Upper lobe of left lung (tissue), 6 donors: ENCODE measurements at regions not wholly inside any gene's neighbourhood (a gene's known extent, or its start where the extent isn't known, plus 50 kb on each side); places are given as distances from the start of the nearest gene placed in this dataset.
A peak's percentile ranks its signal among the peaks of the same experiment; 100 is the strongest.

Experiments
- ATAC-seq, 2 donors: fragments of 200-7000 bp; cut with Tn5 transposase; one replicate each; pipeline ENCODE4 v1.9.1; 2022; ENCODE audit warnings: mild to moderate bottlenecking in 2 of 2, moderate library complexity in 2 of 2; ENCODE audit not compliant: low FRiP score in 2 of 2
- DNase-seq, 2 donors: peaks; one replicate each; pipeline ENCODE4 v3.0.0-alpha.2; 2019 to 2020
- H3K27ac ChIP-seq, 4 donors: fragments of 200-600 bp; sonication (generic); one replicate each; pipeline ENCODE4 v1.5.1; 2016 to 2019
- H3K27me3 ChIP-seq, 4 donors: fragments of 200-600 bp; sonication (generic); one replicate each; pipeline ENCODE4 v1.5.1; 2017 to 2019
- H3K36me3 ChIP-seq, 4 donors: fragments of 200-600 bp; sonication (generic); one replicate each; pipeline ENCODE4 v1.5.1; 2016 to 2019
- H3K4me1 ChIP-seq, 4 donors: fragments of 200-600 bp; sonication (generic); one replicate each; pipeline ENCODE4 v1.5.1; 2018 to 2019
- H3K4me3 ChIP-seq, 4 donors: fragments of 200-600 bp; sonication (generic); one replicate each; pipeline ENCODE4 v1.5.1; 2017 to 2019; ENCODE audit warnings: mild to moderate bottlenecking in 2 of 4, moderate library complexity in 1 of 4
- H3K9me3 ChIP-seq, 4 donors: fragments of 200-600 bp; sonication (generic); one replicate each; pipeline ENCODE4 v1.5.1; 2018 to 2019
- EP300 ChIP-seq, 4 donors: sonication (generic); formaldehyde crosslinking; IDR thresholded peaks; one replicate each; pipeline ENCODE4 v1.5.1; 2017; ENCODE audit warnings: antibody characterized with exemption in 4 of 4, control low read depth in 2 of 4
- POLR2A ChIP-seq, 4 donors: fragments of 450-650 bp; IDR thresholded peaks; one replicate each; pipeline ENCODE4 v1.5.1; 2016 to 2017; ENCODE audit warnings: antibody characterized with exemption in 4 of 4, mild to moderate bottlenecking in 2 of 4
- POLR2AphosphoS5 ChIP-seq, 2 donors: sonication (generic); formaldehyde crosslinking; IDR thresholded peaks; one replicate each; pipeline ENCODE4 v1.5.1; 2017; ENCODE audit warnings: antibody characterized with exemption in 2 of 2
- whole genome bisulfite sequencing, 2 donors: methylation state at CpG; one replicate each; pipeline ENCODE4 v1.1.5; 2017 to 2018; 5-methylcytosine and 5-hydroxymethylcytosine counted together
- TF ChIP-seq, protein P1 (sequence below), 6 experiments: fragments of 450-650 bp in 4 of 6; fragments of 200-600 bp in 2 of 6; sonication (generic) in 2 of 6; IDR thresholded peaks; one replicate each; pipeline ENCODE4 v1.5.1; 2016 to 2019; ENCODE audit warnings: antibody characterized with exemption in 6 of 6
- donor health status: DM: no; HTN: no; CAD: no; lungs with moderate emphysema.
- donor health status: DM: no; HTN: yes; CAD: no; lungs with severe emphysema.

DNA sequence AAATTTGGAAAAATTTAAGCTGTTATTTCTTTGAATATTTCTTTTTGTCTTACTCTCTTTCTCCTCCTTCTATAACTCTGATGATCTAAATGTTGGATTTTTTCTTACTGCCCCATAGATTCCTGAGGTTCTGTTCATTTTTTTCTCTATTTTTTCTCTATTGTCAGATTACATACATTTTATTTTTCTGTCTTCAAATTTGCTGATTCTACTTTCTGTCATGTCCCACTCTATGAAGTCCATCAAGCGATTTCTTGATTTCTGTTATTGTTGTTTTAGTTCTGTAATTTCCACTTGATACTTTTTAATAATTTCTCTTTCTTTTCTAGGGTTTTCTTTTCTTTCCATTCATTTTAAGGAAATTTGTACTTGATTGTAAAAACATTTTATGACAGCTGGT, 83.7 kb upstream of the THRB start:
- no peaks in the 10 kb centered on the region for H3K9me3 ChIP-seq
- TF ChIP-seq POLR2A (IDR thresholded peaks at IDR 0.05) (no peak), EP300 (IDR thresholded peaks at IDR 0.05) (no peak), POLR2AphosphoS5 (IDR thresholded peaks at IDR 0.05) (no peak)
- TF ChIP-seq, protein P1, sequence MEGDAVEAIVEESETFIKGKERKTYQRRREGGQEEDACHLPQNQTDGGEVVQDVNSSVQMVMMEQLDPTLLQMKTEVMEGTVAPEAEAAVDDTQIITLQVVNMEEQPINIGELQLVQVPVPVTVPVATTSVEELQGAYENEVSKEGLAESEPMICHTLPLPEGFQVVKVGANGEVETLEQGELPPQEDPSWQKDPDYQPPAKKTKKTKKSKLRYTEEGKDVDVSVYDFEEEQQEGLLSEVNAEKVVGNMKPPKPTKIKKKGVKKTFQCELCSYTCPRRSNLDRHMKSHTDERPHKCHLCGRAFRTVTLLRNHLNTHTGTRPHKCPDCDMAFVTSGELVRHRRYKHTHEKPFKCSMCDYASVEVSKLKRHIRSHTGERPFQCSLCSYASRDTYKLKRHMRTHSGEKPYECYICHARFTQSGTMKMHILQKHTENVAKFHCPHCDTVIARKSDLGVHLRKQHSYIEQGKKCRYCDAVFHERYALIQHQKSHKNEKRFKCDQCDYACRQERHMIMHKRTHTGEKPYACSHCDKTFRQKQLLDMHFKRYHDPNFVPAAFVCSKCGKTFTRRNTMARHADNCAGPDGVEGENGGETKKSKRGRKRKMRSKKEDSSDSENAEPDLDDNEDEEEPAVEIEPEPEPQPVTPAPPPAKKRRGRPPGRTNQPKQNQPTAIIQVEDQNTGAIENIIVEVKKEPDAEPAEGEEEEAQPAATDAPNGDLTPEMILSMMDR (IDR thresholded peaks at IDR 0.05) = no peak
- no peaks in the 10 kb centered on the region for H3K36me3 ChIP-seq
- no peak overlapping the region for H3K4me3 ChIP-seq
- ATAC-seq (no peak), DNase-seq (no peak)
- H3K4me1 ChIP-seq = no peaks in the 10 kb centered on the region
- 85 to 94% methylated on average over 1 of the region's 1 CpG for WGBS, 2 donors
- H3K27me3 ChIP-seq = no peaks in the 10 kb centered on the region
- H3K27ac ChIP-seq = no peak overlapping the region

DNA sequence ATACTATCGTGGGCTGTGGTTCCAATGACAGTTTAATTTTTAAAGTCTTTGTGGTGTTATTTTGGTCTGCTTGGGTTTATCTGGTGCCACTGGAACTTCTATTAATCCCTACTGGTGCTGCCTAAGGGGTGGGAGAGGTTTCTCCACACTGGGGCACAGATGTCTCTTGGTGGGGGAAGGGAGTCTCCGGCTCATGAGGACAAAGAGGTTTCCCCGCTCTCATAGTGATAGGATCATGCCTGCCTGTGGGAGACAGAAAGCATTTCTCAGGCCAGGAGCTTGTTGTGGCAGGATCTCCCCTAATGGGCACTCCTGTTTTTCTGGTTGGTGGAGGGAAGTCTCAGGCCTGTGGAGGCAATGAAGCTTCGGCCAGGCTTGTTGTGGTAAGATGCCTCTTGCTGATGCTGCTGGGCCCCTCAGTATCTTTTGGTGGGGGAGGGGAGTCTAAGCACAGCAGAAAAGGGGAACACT, 84.3 kb upstream of the THRB start:
- TF ChIP-seq EP300 (IDR thresholded peaks at IDR 0.05) = no peak
- TF ChIP-seq POLR2A (IDR thresholded peaks at IDR 0.05) = no peak
- TF ChIP-seq, protein P1 (IDR thresholded peaks at IDR 0.05) = no peak
- no peak for TF ChIP-seq POLR2AphosphoS5 (IDR thresholded peaks at IDR 0.05)
- Histone ChIP-seq H3K27me3 (no peaks in the 10 kb centered on the region), H3K4me3 (no peak overlapping the region), H3K9me3 (no peaks in the 10 kb centered on the region), H3K36me3 (no peaks in the 10 kb centered on the region), H3K27ac (no peak overlapping the region), H3K4me1 (no peaks in the 10 kb centered on the region)
- 84% methylated on average over 4 of the region's 4 CpGs for WGBS, 2 donors
- ATAC-seq = no peak
- no peak for DNase-seq

DNA sequence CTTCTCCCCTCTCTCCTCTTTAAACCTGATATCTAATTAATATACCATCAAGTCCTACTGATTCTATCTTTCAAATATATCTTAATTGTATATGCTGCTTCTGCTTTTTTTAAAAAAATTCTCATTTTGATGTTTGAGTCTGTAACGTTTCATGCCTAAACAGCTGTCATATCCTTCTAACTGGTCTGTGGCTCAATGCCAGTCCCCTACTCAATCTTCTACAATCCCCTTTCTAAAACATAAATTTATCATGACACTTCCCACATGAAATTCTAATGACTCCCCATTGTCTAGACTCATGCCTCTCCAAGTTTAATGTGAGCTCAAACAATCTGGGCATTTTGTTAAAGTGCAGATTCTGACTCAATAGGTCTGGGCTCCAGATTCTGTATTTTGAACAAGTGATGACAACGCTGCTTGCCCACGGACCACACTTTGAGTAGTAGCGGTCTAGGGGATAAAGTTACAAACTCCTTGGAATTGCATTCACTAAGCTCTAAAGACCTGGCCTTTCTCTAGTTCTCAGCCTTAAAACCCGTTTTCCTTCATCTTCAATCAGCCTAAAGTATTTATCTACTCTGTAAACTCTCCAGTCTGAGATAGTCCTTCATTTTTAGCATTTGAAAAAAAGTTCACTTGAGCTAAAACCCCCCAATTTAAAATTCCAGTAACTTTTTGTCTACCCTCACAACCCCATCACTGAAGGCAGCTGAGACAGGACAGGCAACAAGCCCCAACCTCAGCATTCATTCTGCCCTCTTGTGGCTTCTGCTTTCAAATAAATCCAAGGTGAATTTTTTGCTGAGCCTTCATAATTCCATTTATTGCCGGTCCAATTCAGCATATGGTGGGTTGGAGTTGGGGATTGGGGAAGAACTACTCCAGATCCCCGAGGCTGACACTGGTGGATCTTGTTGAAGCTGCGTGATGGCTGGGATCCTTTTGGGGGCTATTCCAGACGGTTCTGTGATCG, 88.1 kb upstream of the THRB start:
- Histone ChIP-seq H3K27me3 (no peaks in the 10 kb centered on the region), H3K36me3 (no peaks in the 10 kb centered on the region), H3K9me3 (no peaks in the 10 kb centered on the region), H3K4me1 (no peaks in the 10 kb centered on the region), H3K4me3 (no peak overlapping the region), H3K27ac (no peak overlapping the region)
- TF ChIP-seq POLR2AphosphoS5 (IDR thresholded peaks at IDR 0.05) = no peak
- TF ChIP-seq, protein P1 (IDR thresholded peaks at IDR 0.05) = peak in 1 of 6 experiments; percentile 15
- WGBS, 2 donors = 79 to 80% methylated on average over 10 of the region's 10 CpGs
- ATAC-seq (no peak), DNase-seq (no peak)

DNA sequence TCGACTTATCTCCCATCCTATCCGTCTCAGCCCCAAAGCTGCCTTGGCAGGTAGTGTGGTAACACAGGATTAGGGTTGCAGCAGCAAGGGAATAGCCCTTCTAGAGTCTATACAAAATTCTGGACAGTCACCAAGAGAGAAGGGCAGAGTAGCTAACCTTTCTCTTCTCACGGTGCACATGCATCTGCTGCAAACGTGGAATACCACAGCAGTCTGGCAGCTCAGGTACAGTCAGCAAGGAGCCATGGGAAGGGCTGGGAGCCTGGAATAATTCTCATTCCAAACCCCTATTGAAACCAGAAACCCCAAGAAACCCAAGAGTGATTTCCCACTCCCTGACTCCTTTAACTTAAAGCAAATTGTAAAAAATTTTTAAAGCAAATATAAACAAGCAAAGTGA, 92.3 kb upstream of the THRB start:
- Histone ChIP-seq H3K36me3 (no peaks in the 10 kb centered on the region), H3K27me3 (no peaks in the 10 kb centered on the region), H3K9me3 (no peaks in the 10 kb centered on the region), H3K27ac (no peak overlapping the region), H3K4me1 (peaks cover 0 to 9% (median 6%) of the 10 kb centered on the region in 4 donors), H3K4me3 (no peak overlapping the region)
- TF ChIP-seq EP300 (IDR thresholded peaks at IDR 0.05) (no peak), POLR2AphosphoS5 (IDR thresholded peaks at IDR 0.05) (no peak), POLR2A (IDR thresholded peaks at IDR 0.05) (no peak)
- TF ChIP-seq, protein P1 (IDR thresholded peaks at IDR 0.05) = no peak
- no peak for DNase-seq
- no peak for ATAC-seq
- WGBS, 2 donors = 63 to 65% methylated on average over 4 of the region's 4 CpGs
